ENCODE measurements at regions not wholly inside any gene's neighbourhood (a gene's known extent, or its start where the extent isn't known, plus 50 kb on each side); places are given as distances from the start of the nearest gene placed in this dataset.

DNA sequence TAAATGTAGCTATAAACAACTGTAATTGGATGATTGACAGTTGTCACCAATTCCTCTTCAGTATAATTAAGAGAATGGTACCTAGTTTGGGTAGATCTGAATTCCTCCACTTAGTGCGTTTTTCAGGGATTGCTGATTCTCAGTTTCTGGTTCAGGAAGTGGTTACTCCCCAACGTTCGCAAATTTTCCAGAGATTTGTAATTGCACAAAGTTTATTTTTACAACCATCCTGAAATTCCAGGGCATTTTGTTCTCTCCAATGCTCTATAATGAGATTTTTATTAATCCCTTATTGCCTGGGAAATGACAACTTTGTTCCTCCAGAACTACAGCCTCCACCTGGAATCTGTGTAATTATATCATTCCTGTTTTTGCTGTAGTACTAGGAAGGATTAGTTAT, 710.6 kb upstream of the ZEB2 start:
- Mint-ChIP-seq H3K4me3 (no peak overlapping the region), H3K36me3 (ENCODE audit: insufficient read depth) (no peaks in the 10 kb centered on the region), H3K9me3 (peaks cover 5% of the 10 kb centered on the region), H3K27me3 (ENCODE audit: low read depth) (no peaks in the 10 kb centered on the region), H3K4me1 (ENCODE audit: low read depth) (no peaks in the 10 kb centered on the region)
- DNase-seq (no peak), ATAC-seq (no peak)

DNA sequence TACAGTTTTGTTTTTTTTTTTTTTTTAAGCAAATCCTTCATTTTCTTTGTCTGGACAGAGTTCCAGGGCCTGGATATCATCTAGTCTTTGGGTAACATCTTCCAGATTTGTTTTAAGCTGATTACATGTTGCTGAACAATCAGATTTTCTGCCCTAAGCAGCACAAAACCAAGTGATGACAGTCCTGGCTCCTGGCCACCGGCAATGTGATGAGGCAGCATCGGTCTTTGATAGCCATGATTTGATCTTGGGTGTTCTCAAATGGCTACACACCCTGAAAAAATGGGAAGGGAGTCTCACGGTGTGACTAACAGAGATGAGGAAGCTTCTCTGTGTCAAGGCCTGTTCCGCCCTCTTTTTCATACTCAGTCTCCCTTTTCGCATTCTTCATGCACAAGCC, 708.6 kb upstream of the ZEB2 start:
- H3K4me3 Mint-ChIP-seq = no peak overlapping the region
- H3K36me3 Mint-ChIP-seq (ENCODE audit: insufficient read depth) = no peaks in the 10 kb centered on the region
- ATAC-seq (no peak), DNase-seq (no peak)
- H3K4me1 Mint-ChIP-seq (ENCODE audit: low read depth) = no peaks in the 10 kb centered on the region
- peaks cover 5% of the 10 kb centered on the region for H3K9me3 Mint-ChIP-seq
- no peaks in the 10 kb centered on the region for H3K27me3 Mint-ChIP-seq (ENCODE audit: low read depth)

DNA sequence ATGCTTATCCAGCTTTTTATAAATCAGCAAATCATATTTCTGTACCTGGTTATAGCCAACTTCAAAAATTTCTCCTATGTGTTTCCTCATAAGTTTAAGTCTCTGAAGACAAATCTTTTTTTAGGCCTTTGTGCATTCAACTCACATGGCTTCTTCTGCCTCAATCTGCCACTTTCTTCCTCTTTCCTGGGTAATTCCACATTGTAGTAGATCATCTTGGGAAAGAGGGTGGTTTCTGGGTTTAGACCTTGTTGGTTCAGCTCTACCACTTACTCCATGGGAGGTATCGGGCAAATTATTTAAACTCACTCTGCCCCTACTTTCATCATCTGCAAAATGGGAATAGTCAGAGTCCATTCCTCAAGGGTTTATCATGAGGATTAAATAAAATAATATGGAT, 707.0 kb upstream of the ZEB2 start:
- Mint-ChIP-seq H3K9me3 (peaks cover 10% of the 10 kb centered on the region), H3K4me1 (ENCODE audit: low read depth) (no peaks in the 10 kb centered on the region), H3K27me3 (ENCODE audit: low read depth) (no peaks in the 10 kb centered on the region), H3K4me3 (no peak overlapping the region), H3K36me3 (ENCODE audit: insufficient read depth) (no peaks in the 10 kb centered on the region)
- ATAC-seq = no peak
- no peak for DNase-seq

DNA sequence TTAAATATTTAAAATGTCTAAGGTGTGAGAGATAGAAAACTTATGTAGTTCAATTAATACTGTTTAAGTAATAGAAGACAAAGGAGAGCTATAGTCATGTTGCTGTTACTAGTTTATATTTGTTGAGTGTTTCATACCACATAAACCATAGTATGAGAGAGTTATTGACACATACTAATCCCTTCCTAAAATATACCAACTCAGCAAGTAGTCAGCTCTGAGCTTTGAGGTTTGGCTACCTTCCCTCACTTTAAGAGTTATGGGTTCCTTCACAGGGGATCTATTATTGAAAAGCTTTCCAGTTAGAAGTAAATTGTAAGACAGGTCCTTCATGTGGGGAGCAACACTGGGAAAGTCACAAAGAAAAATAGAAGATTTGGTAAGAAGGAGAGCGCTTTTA, 701.6 kb upstream of the ZEB2 start:
- no peaks in the 10 kb centered on the region for H3K36me3 Mint-ChIP-seq (ENCODE audit: insufficient read depth)
- H3K9me3 Mint-ChIP-seq = peaks cover 5% of the 10 kb centered on the region
- DNase-seq (no peak), ATAC-seq (no peak)
- H3K4me3 Mint-ChIP-seq = no peak overlapping the region
- no peaks in the 10 kb centered on the region for H3K27me3 Mint-ChIP-seq (ENCODE audit: low read depth)
- no peaks in the 10 kb centered on the region for H3K4me1 Mint-ChIP-seq (ENCODE audit: low read depth)

DNA sequence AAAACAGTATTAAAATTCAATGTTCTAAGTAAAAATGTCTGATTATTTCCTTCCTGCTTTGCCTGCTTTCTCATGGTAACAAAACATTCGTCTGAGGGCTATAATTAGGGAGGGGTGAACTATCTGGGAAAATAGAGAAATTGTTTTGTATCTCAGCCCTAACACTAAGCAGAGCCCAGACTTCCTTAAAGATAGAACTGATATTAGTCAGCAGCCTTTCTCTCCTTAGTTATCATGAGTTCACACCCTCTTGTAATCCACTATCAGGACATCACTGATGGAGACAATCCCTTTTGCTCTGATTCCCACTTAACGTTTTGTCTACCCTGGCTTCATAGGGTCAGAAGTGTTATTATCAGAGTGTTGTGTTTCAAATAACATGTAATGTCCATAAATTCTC, 701.1 kb upstream of the ZEB2 start:
- ATAC-seq = no peak
- no peak for DNase-seq
- Mint-ChIP-seq H3K9me3 (peaks cover 5% of the 10 kb centered on the region), H3K4me3 (no peak overlapping the region), H3K27me3 (ENCODE audit: low read depth) (no peaks in the 10 kb centered on the region), H3K4me1 (ENCODE audit: low read depth) (no peaks in the 10 kb centered on the region), H3K36me3 (ENCODE audit: insufficient read depth) (no peaks in the 10 kb centered on the region)

DNA sequence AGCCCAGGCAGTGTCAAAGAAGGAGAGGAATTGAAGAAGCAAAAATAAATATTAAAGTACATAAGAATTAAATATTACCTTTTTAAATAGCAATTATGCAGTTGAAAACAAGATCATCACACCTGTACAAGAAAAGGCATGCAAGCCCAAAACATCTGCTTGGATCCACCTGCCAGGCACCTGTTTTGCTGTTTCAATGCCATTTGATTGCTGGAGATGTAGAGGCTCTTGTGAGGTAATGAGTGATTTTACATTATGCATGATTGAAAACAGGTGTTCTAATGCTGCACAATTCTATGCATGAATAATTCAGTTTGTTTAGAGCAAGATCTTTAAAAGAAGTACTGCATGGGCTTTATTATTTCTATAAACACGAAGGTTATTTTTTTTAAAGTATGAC, 700.6 kb upstream of the ZEB2 start:
- Mint-ChIP-seq H3K9me3 (peaks cover 5% of the 10 kb centered on the region), H3K36me3 (ENCODE audit: insufficient read depth) (no peaks in the 10 kb centered on the region), H3K27me3 (ENCODE audit: low read depth) (no peaks in the 10 kb centered on the region), H3K4me1 (ENCODE audit: low read depth) (no peaks in the 10 kb centered on the region), H3K4me3 (no peak overlapping the region)
- DNase-seq (no peak), ATAC-seq (no peak)

DNA sequence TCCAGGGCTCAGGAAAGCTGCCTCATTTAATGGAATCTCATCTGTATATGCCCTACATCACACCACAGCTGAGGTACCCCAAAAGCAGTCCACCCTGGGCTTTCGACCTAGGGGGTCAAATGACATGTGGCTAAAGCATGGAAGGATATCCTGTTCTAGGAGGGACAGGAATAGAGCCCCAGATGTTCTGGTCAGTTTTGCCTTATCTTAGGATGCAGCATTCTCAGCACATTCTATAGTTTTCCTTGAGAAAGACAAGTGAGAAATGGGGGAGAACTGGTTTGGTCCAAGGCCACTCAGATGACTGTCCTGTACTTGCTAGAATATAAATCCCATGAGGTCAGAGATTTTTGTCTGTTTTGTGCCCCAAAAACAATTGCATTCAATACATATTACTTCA, 688.0 kb upstream of the ZEB2 start:
- Mint-ChIP-seq H3K9me3 (peaks cover 5% of the 10 kb centered on the region), H3K4me1 (ENCODE audit: low read depth) (no peaks in the 10 kb centered on the region), H3K27me3 (ENCODE audit: low read depth) (no peaks in the 10 kb centered on the region), H3K36me3 (ENCODE audit: insufficient read depth) (no peaks in the 10 kb centered on the region), H3K4me3 (no peak overlapping the region)
- DNase-seq (no peak), ATAC-seq (no peak)

DNA sequence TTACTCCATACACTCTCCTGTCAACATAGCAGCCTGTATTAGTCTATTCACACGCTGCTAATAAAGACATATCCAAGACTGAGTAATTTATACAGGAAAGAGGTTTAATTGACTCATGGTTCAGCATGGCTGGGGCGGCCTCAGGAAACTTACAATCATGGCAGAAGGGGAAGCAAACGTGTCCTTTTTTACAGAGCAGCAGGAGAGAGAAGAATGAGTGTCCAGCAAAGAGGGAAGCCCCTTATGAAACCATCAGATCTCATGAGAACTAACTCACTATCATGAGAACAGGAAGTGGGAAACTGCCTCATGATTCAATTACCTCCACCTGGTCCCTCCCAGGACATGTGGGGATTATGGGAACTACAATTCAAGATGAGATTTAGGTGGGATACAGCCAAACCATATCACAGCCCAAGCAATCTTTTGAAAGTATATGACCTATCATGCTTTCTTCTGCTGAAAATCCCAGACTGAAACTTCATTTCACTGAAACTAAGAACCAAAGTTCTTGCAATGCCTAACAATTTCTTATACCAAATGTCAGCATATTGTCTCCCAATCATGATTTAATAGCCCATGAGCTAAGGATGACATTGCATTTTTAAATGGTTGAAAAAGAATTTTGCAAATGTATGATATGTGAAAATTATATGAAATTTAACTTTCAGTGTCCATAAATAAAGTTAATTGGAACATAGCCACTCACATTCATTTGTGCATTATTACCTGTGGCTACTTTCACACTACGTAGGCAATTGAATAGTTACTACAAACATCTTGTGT, 686.8 kb upstream of the ZEB2 start:
- Mint-ChIP-seq H3K27me3 (ENCODE audit: low read depth) (no peaks in the 10 kb centered on the region), H3K9me3 (no peaks in the 10 kb centered on the region), H3K36me3 (ENCODE audit: insufficient read depth) (no peaks in the 10 kb centered on the region), H3K4me3 (no peak overlapping the region), H3K4me1 (ENCODE audit: low read depth) (no peaks in the 10 kb centered on the region)
- ATAC-seq (no peak), DNase-seq (no peak)

DNA sequence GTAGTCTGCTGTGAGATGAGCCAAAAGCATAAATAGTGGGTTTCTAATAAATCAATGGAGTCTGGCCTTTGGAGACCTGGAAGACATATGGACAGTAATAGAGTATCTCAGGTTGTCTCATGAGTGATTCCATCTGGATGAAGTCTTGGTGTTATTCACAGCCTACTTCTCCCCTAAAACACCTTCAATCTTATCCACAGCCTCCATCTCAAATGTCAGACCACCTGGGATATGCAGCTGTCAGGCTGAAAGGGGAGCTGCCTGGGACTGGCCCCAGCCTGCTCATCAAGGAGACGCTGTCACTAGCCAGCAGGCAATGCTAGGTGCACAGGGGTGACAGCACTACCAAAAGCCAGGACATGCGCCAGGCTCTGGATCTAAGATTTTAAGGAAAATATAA, 684.0 kb upstream of the ZEB2 start:
- DNase-seq (no peak), ATAC-seq (no peak)
- H3K4me1 Mint-ChIP-seq (ENCODE audit: low read depth) = no peaks in the 10 kb centered on the region
- no peaks in the 10 kb centered on the region for H3K9me3 Mint-ChIP-seq
- H3K4me3 Mint-ChIP-seq = no peak overlapping the region
- no peaks in the 10 kb centered on the region for H3K36me3 Mint-ChIP-seq (ENCODE audit: insufficient read depth)
- H3K27me3 Mint-ChIP-seq (ENCODE audit: low read depth) = no peaks in the 10 kb centered on the region

DNA sequence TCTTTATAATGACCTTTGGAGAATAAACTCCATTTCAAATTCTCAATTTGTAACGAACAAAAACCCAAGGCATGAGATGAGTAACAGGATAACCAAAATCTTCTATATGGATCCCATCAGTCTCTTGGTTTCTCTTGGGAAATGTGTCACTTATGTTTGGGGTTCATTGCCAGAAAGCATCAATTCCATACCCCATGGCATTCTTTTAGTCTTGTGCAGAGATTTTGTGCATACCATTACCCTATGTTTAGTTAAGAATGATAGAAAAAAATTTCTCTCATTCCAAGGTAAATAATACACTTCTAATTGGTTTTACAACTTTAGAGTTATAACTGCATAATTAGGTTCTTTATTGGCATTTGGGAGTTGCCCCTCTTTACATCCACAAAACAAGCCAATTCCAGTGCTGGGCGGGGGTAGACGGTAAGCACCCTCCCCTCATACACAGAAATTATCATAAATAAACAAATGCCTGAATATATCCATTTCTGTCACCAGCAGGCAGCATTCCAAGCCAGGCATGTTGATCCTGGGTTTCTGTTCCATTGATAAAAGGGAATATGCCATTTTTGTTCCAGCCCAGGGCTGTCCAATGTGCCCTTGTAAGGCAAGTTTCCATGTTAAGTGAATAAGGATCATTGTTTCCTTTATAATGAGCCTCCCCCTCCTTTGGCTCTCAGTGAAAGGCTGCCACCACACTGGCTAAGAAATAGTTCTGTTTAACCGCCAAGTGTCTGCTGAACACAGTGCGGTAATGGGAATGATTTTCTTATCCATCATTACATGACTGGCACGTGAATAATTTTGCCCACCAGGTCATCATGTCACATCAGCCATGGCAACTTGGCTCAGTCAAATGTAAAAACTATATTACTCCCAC, 680.1 kb upstream of the ZEB2 start:
- ATAC-seq (no peak), DNase-seq (no peak)
- Mint-ChIP-seq H3K9me3 (no peaks in the 10 kb centered on the region), H3K36me3 (ENCODE audit: insufficient read depth) (no peaks in the 10 kb centered on the region), H3K27me3 (ENCODE audit: low read depth) (no peaks in the 10 kb centered on the region), H3K4me1 (ENCODE audit: low read depth) (no peaks in the 10 kb centered on the region), H3K4me3 (no peak overlapping the region)

DNA sequence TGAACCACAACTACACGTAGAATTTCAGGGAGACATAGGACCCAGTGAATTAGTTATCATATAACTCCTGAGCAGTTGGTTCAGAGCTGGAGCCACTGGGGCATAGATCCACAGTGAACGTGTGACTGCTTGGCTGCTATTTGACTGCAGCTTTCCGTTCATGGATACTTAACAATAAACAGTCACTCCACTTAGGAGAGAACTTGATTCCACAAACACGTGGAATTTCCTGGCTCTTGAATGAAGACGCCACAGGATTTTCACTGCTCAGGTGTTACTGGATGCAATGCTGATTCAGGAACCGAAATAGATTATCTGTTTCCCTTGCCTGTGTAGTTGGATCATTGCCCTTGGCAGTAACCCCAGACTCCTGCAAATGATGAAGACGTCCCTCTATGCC, 679.1 kb upstream of the ZEB2 start:
- DNase-seq (no peak), ATAC-seq (no peak)
- Mint-ChIP-seq H3K9me3 (no peaks in the 10 kb centered on the region), H3K4me1 (ENCODE audit: low read depth) (no peaks in the 10 kb centered on the region), H3K27me3 (ENCODE audit: low read depth) (no peaks in the 10 kb centered on the region), H3K4me3 (no peak overlapping the region), H3K36me3 (ENCODE audit: insufficient read depth) (no peaks in the 10 kb centered on the region)

DNA sequence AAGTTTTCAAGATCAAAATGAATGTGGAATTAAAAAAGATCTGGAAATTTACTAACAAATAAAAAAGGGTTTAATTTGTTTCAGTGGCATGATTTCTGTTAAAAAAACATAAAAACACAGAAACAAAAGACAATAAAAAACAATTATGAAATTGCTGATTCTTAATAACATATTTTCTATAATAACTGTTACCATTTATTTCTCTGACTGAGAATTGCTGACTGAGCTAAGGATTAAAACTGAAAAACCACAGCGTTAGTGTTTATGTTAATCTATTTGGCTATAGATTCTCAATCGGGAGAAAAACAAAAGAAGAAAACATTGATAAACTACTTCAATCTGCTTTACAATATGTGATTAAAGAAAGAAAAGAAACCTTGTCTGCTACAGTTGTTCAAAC, 678.6 kb upstream of the ZEB2 start:
- ATAC-seq (no peak), DNase-seq (no peak)
- Mint-ChIP-seq H3K36me3 (ENCODE audit: insufficient read depth) (no peaks in the 10 kb centered on the region), H3K4me1 (ENCODE audit: low read depth) (no peaks in the 10 kb centered on the region), H3K4me3 (no peak overlapping the region), H3K9me3 (no peaks in the 10 kb centered on the region), H3K27me3 (ENCODE audit: low read depth) (no peaks in the 10 kb centered on the region)

DNA sequence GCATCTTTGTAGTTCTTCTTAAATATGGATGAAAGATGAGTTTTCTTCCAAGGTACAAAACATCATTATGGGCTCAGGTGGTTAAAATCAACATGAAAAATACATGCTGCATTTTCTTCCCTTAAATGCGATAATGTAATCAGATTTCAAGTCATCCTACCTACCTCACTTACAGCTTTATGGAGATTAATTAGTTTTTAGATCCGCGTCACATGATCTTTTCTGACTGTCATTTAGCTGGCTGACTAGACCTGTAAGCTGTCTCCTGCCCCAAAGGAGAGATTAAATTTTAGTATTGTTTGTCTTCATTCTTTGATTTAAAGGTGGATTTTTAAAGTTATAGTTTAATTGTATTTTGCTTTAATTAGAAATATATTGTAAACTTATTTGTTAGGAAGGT, 678.0 kb upstream of the ZEB2 start:
- Mint-ChIP-seq H3K27me3 (ENCODE audit: low read depth) (no peaks in the 10 kb centered on the region), H3K9me3 (no peaks in the 10 kb centered on the region), H3K4me3 (no peak overlapping the region), H3K4me1 (ENCODE audit: low read depth) (no peaks in the 10 kb centered on the region), H3K36me3 (ENCODE audit: insufficient read depth) (no peaks in the 10 kb centered on the region)
- DNase-seq (no peak), ATAC-seq (no peak)

DNA sequence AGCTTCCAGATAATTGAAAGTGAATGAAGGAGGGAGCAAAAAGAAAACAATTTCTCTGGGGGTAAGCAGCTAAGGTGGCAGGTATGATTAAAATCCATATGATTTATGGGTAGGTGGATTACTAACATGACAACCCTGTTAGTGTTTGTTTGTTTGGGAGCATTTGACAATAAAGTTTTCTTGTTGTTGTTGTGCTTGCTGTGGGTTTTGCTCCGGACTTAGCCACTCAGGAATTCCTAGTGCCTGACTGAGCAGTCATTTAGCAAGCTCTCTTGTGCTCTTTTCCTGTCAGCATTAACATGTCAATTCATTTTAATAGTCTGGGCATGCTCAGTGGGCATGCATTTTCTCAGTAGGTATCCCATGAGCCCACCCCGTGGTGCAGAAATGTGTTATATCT, 674.8 kb upstream of the ZEB2 start:
- DNase-seq (no peak), ATAC-seq (no peak)
- Mint-ChIP-seq H3K4me3 (no peak overlapping the region), H3K36me3 (ENCODE audit: insufficient read depth) (no peaks in the 10 kb centered on the region), H3K4me1 (ENCODE audit: low read depth) (no peaks in the 10 kb centered on the region), H3K27me3 (ENCODE audit: low read depth) (no peaks in the 10 kb centered on the region), H3K9me3 (no peaks in the 10 kb centered on the region)

DNA sequence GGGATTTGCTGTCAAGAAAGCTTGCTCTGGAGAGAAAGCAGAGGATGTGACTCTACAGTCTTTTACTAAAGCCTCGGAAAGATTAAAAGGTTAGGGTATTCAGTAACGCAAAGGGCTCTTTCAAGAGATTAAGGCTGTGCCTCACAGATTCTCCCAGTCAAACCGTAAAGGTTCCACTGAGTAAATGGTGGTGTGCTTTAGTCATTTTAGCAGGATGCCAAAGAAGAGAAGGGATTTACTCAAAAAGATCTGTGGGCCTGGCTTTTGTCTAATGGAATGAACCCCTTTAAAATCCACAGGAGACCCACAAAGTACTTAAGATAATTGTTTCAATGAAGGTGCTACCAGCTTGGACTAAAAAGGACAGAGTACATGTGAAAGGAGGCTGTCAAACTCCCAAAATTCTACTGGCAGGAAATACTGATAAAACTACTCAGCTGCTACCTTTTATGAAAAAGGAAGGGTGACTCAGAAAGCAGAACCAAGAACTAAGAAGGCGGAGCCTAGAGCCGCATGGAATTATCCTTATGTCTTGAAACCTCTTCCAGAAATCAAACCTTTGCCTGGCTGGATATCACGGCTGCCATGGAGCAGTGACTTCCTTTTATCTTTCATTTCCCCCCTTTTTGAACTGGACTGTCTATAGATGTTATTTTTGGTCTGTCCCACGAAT, 670.2 kb upstream of the ZEB2 start:
- Mint-ChIP-seq H3K9me3 (no peaks in the 10 kb centered on the region), H3K4me1 (ENCODE audit: low read depth) (peaks cover 2% of the 10 kb centered on the region), H3K27me3 (ENCODE audit: low read depth) (no peaks in the 10 kb centered on the region), H3K4me3 (no peak overlapping the region), H3K36me3 (ENCODE audit: insufficient read depth) (no peaks in the 10 kb centered on the region)
- ATAC-seq = no peak
- no peak for DNase-seq
